MCF 10A (cell line): ENCODE measurements at regions not wholly inside any gene's neighbourhood (a gene's known extent, or its start where the extent isn't known, plus 50 kb on each side); places are given as distances from the start of the nearest gene placed in this dataset.

Source experiments
- BruUV-seq: library from RNA; stranded (reverse); fragments of 400-500 nt; replicated peaks from 2 replicates; lab custom pipeline; 2021; lab: Mats Ljungman, UMichigan
- CTCF ChIA-PET: fragments of 300-600 bp; sonication (Branson Sonifier 250); formaldehyde crosslinking; extraction: SDS; loops from one replicate; lab custom pipeline; 2021; ENCODE audit warnings: antibody characterized with exemption, inconsistent platforms; lab: Yijun Ruan, JAX
- POLR2A ChIA-PET: fragments of 300-600, 350-650 bp; sonication (Branson Sonifier 250); formaldehyde crosslinking; extraction: SDS; loops from one replicate; lab custom pipeline; 2020; ENCODE audit warnings: antibody characterized with exemption, inconsistent platforms; lab: Yijun Ruan, JAX
- DNase-seq: peaks from one replicate; pipeline ENCODE4 v3.0.0-alpha.2; 2018; ENCODE audit not compliant: unreplicated experiment
- H3K27ac Mint-ChIP-seq: one replicate; pipeline ENCODE4 v1.8.0; 2022; ENCODE audit warnings: mild to moderate bottlenecking, low read depth, mixed read lengths; ENCODE audit not compliant: unreplicated experiment
- H3K27me3 Mint-ChIP-seq: one replicate; pipeline ENCODE4 v1.8.0; 2022; ENCODE audit warnings: mixed read lengths; ENCODE audit not compliant: insufficient read depth, unreplicated experiment
- H3K36me3 Mint-ChIP-seq: one replicate; pipeline ENCODE4 v1.8.0; 2022; ENCODE audit warnings: mild to moderate bottlenecking, moderate library complexity, mixed read lengths; ENCODE audit not compliant: insufficient read depth, unreplicated experiment
- H3K4me1 Mint-ChIP-seq: one replicate; pipeline ENCODE4 v1.8.0; 2022; ENCODE audit warnings: mixed read lengths; ENCODE audit not compliant: insufficient read depth, unreplicated experiment
- H3K4me3 Mint-ChIP-seq: one replicate; pipeline ENCODE4 v1.8.0; 2022; ENCODE audit warnings: mild to moderate bottlenecking, moderate library complexity, mixed read lengths; ENCODE audit not compliant: unreplicated experiment
- H3K9me3 Mint-ChIP-seq: one replicate; pipeline ENCODE4 v1.8.0; 2022; ENCODE audit warnings: mixed read lengths; ENCODE audit not compliant: unreplicated experiment
- intact Hi-C: fragments of 100-400 bp; cut with micrococcal nuclease; formaldehyde crosslinking; loops from 2 replicates; pipeline ENCODE4 v1.14.1; 2022
- TF ChIP-seq, protein P1 (sequence below): fragments of 200-600 bp; IDR thresholded peaks from one replicate; pipeline ENCODE4 v1.8.0; 2022; ENCODE audit warnings: antibody characterized with exemption, mild to moderate bottlenecking; ENCODE audit not compliant: unreplicated experiment

DNA sequence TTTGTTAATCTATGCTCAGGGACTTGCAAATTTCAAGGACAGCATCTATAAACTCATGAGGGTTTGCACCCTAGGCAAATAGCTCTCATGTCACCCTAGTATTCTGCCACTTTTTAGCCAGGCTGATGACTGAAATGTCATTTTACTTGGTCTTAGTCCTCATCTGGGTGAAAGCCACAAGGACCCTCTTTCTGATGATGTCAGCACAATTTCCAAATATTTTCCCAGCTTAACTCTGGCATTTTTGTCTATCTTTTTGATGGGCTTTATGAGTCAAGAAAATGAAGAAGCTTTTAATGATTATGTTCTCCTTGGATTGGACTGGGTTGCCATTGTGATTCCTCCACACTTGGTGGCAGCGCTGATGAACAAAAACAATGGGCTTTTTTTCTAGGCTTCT is 420.1 kb upstream of the BTBD3 start:
- H3K27ac Mint-ChIP-seq, result no peak overlapping the region
- POLR2A ChIA-PET, result interaction anchor here (0.6 to 1.1 kb wide), 3 partner anchors 9 to 46 kb away, joined by 3 to 4 read pairs (median 3); no protein-coding TSS in a partner anchor

DNA sequence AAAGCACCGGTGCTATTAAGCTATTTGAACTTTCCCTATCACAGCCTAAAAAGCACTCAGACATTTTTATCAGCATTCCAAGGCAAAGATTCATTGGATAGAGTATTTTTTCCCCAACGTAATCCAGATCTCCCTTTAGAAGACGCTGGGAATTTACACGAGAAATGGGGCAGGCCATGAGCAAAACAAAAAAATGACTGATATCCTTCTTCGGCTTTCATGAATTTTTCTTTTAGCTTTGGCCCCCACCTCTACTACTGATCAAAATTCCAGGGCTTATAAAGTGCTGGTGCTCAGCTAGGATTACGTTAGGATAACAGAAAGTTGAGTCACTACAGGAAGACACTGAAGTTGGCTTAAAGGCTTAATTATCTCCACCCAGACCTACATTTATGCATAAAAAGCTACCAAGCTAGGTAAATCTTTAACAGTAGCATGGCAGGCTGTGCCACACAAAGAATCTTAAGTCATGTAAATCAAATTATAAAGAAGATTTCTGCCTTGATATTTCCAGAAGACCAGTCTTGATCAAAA is 418.5 kb upstream of the BTBD3 start:
- no peak for DNase-seq
- CTCF ChIA-PET, result interaction anchor here (1.1 kb wide), 1 partner anchor 22 kb away, joined by 5 read pairs; no protein-coding TSS in a partner anchor
- H3K4me1 Mint-ChIP-seq, result peaks cover 5% of the 10 kb centered on the region
- POLR2A ChIA-PET, result interaction anchor here (0.8 kb wide), 1 partner anchor 73 kb away, joined by 3 read pairs; no protein-coding TSS in a partner anchor
- no peak overlapping the region for H3K4me3 Mint-ChIP-seq
- no peaks in the 10 kb centered on the region for H3K27me3 Mint-ChIP-seq
- no TSS peak for BruUV-seq
- TF ChIP-seq, protein P1, sequence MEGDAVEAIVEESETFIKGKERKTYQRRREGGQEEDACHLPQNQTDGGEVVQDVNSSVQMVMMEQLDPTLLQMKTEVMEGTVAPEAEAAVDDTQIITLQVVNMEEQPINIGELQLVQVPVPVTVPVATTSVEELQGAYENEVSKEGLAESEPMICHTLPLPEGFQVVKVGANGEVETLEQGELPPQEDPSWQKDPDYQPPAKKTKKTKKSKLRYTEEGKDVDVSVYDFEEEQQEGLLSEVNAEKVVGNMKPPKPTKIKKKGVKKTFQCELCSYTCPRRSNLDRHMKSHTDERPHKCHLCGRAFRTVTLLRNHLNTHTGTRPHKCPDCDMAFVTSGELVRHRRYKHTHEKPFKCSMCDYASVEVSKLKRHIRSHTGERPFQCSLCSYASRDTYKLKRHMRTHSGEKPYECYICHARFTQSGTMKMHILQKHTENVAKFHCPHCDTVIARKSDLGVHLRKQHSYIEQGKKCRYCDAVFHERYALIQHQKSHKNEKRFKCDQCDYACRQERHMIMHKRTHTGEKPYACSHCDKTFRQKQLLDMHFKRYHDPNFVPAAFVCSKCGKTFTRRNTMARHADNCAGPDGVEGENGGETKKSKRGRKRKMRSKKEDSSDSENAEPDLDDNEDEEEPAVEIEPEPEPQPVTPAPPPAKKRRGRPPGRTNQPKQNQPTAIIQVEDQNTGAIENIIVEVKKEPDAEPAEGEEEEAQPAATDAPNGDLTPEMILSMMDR, result no peak
- H3K9me3 Mint-ChIP-seq, result no peaks in the 10 kb centered on the region
- H3K36me3 Mint-ChIP-seq, result no peaks in the 10 kb centered on the region
- intact Hi-C loops, result no loop called here
- no peak overlapping the region for H3K27ac Mint-ChIP-seq

More for the DNA sequence above, 420.1 kb upstream of the BTBD3 start:
- Mint-ChIP-seq H3K4me1 (peaks cover 5% of the 10 kb centered on the region), H3K9me3 (no peaks in the 10 kb centered on the region), H3K4me3 (no peak overlapping the region), H3K36me3 (no peaks in the 10 kb centered on the region), H3K27me3 (no peaks in the 10 kb centered on the region)
- CTCF ChIA-PET, result interaction anchor here (0.6 to 0.7 kb wide), 2 partner anchors 9 to 255 kb away, joined by 3 read pairs; no protein-coding TSS in a partner anchor
- no peak for DNase-seq
- TF ChIP-seq, protein P1, result no peak
- no TSS peak for BruUV-seq
- intact Hi-C loops, result no loop called here

DNA sequence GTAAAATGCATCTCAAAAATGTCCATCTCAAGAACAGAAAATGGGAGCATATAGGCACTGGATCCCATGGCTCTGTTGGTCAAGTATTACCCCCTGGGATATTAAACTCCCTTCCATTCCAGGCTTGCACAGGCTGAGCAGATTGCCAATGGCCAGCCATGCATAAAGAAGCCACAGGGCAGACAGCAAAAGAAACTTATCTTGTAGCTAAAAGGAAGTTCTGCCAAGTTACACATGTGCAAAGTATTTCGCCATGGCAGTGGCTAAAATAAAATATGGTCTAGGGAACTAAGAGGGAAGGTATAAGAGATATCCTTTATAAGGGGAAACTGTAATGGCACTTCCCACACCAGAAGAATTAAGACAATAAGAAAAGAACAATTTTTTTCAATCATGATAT is 415.6 kb upstream of the BTBD3 start:
- no peak overlapping the region for H3K4me3 Mint-ChIP-seq
- intact Hi-C loops, result no loop called here
- H3K27ac Mint-ChIP-seq, result no peak overlapping the region
- no peaks in the 10 kb centered on the region for H3K36me3 Mint-ChIP-seq
- no peaks in the 10 kb centered on the region for H3K9me3 Mint-ChIP-seq
- ChIA-PET POLR2A (no interaction called here), CTCF (interaction anchor here (0.6 kb wide), 1 partner anchor 249 kb away, joined by 3 read pairs; no protein-coding TSS in a partner anchor)
- no peak for DNase-seq
- TF ChIP-seq, protein P1, result no peak
- no TSS peak for BruUV-seq
- peaks cover 5% of the 10 kb centered on the region for H3K4me1 Mint-ChIP-seq
- no peaks in the 10 kb centered on the region for H3K27me3 Mint-ChIP-seq

DNA sequence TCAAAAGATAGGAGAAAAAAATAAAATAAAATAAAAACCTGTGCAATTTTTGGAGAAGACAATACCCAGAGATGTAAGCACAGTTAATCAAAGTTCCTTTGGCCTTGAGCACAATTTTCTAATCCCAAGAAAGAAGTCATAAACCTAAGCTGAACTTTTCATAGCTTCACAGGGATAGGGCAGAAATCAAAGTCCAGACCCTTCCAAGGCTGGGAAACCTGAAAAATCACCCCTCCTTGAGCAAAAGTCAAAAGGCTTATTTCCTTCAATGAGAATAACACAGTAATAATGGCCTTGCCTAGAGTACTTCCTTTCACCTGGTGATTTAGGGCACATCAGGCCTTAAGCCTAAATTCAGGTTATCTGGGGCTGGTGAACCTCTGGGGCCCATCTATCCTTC is 415.0 kb upstream of the BTBD3 start:
- intact Hi-C loops, result no loop called here
- DNase-seq, result no peak
- H3K4me3 Mint-ChIP-seq, result no peak overlapping the region
- ChIA-PET CTCF (interaction anchor here (0.6 kb wide), 2 partner anchors 47 to 250 kb away, joined by 3 read pairs; no protein-coding TSS in a partner anchor), POLR2A (no interaction called here)
- H3K9me3 Mint-ChIP-seq, result no peaks in the 10 kb centered on the region
- H3K4me1 Mint-ChIP-seq, result peaks cover 5% of the 10 kb centered on the region
- no peak overlapping the region for H3K27ac Mint-ChIP-seq
- TF ChIP-seq, protein P1, result no peak
- H3K27me3 Mint-ChIP-seq, result no peaks in the 10 kb centered on the region
- BruUV-seq, result no TSS peak
- no peaks in the 10 kb centered on the region for H3K36me3 Mint-ChIP-seq
